ENCODE measurements at regions not wholly inside any gene's neighbourhood (a gene's known extent, or its start where the extent isn't known, plus 50 kb on each side); places are given as distances from the start of the nearest gene placed in this dataset.

DNA sequence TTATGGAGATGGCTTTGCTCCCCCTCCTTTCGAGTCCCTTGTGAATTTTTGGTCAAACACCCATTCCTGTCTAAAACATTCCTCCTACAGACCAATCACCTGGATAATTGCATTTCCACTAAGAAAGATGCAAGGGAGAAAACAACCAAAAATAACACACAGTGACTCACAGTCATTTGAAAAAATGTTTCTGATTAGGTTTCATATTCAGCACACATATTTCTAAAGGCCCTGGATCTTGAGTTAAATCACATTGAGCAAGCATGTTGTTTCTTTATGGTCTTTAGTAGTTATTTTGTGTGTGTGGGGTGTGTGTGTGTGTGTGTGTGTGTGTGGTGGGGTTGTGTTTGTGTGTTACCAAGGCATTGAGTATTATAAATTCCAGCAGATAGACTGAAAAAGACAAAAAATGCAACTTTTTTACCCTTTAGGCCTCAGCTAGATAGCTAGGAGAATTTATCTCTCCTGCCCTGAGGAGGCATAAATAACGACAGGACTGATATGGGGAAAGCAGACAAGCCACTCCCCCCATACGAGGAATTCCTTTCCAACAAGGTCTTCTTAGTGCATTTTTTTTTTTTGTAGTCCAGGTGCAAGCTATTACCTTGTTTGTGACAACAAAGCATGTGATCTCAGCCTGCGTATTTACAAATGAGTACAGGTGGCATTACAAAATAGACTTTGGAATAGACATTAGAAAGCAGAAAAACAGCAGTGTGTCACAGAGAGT is 265.4 kb upstream of the ADGRL3 start:
- TF ChIP-seq CTCF (IDR thresholded peaks at IDR 0.05) (no peak), POLR2A (IDR thresholded peaks at IDR 0.05) (no peak)
- Histone ChIP-seq H3K9me3 (no peaks in the 10 kb centered on the region), H3K4me3 (no peak overlapping the region), H3K27me3 (no peaks in the 10 kb centered on the region), H3K27ac (no peak overlapping the region), H3K36me3 (ENCODE audit: low read depth, missing control alignments) (no peaks in the 10 kb centered on the region), H3K4me1 (no peaks in the 10 kb centered on the region)
- 32 to 36% methylated on average over 4 of the region's 4 CpGs for WGBS, 2 donors
- DNase-seq, result no peak
- intact Hi-C loops (cut with DNase I; ENCODE audit: low total_unique reads), result no loop called here

DNA sequence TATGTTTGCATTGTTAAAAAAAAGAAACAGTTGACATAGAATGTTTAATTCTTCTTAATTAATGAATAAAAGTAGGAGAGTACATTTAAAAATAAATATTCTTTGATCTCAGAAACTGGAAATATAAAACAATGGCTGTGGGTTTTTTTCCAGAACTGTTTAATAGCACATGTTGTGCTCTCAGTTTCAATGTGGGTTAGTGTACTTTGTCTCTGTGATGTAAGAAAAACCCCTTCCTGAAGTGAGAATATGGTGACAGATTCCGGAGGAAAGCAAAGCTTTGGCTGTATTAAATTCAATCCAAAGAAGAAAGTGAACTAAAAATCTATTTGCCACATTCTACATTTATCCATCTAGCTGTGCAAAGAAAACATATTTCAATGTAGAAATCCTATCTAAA is 261.9 kb upstream of the ADGRL3 start:
- Histone ChIP-seq H3K27ac (no peak overlapping the region), H3K36me3 (ENCODE audit: low read depth, missing control alignments) (no peaks in the 10 kb centered on the region), H3K9me3 (no peaks in the 10 kb centered on the region), H3K4me1 (no peaks in the 10 kb centered on the region), H3K4me3 (no peak overlapping the region), H3K27me3 (no peaks in the 10 kb centered on the region)
- DNase-seq, result no peak
- 75 to 85% methylated on average over 1 of the region's 1 CpG for WGBS, 2 donors
- intact Hi-C loops (cut with DNase I; ENCODE audit: low total_unique reads), result no loop called here
- no peak for TF ChIP-seq CTCF (IDR thresholded peaks at IDR 0.05)

- Histone ChIP-seq H3K4me1 (no peaks in the 10 kb centered on the region), H3K36me3 (ENCODE audit: low read depth, missing control alignments) (no peaks in the 10 kb centered on the region), H3K27me3 (no peaks in the 10 kb centered on the region), H3K4me3 (no peak overlapping the region), H3K27ac (no peak overlapping the region), H3K9me3 (no peaks in the 10 kb centered on the region)
- DNase-seq, result no peak
- intact Hi-C loops (cut with DNase I; ENCODE audit: low total_unique reads), result no loop called here
- no peak for TF ChIP-seq POLR2A (IDR thresholded peaks at IDR 0.05)
- TF ChIP-seq CTCF (IDR thresholded peaks at IDR 0.05), result no peak
Observed at GRCh38 chr4:60938621-60939020, 261.5 kb upstream of the ADGRL3 start.

DNA sequence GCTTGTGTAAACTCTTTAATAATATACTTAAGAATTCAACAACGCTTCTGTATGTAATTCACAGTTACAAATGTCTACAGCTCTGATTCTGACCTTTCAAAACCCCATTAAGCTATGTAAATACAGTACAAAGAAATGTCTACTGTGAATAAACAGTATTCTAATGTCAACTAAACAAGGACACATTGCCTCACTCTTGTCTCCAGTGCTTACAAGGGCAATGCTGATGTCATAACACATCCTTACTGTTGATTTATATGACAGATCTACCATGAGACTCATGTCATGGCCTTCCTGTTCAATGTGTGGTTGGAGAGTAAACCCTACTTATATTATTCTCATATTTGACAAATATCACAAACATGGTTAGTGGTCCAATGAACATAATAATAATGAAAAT is 256.1 kb upstream of the ADGRL3 start:
- intact Hi-C loops (cut with DNase I; ENCODE audit: low total_unique reads), result no loop called here
- Histone ChIP-seq H3K27ac (no peak overlapping the region), H3K4me1 (no peaks in the 10 kb centered on the region), H3K27me3 (no peaks in the 10 kb centered on the region), H3K4me3 (no peak overlapping the region), H3K36me3 (ENCODE audit: low read depth, missing control alignments) (no peaks in the 10 kb centered on the region), H3K9me3 (no peaks in the 10 kb centered on the region)
- DNase-seq, result no peak
- TF ChIP-seq POLR2A (IDR thresholded peaks at IDR 0.05), result no peak
- WGBS, 2 donors, result 82 to 89% methylated on average over 1 of the region's 1 CpG

GRCh38 chr4:60945641-60946040 is 254.5 kb upstream of the ADGRL3 start:
- TF ChIP-seq CTCF (IDR thresholded peaks at IDR 0.05), result no peak
- no peak for TF ChIP-seq POLR2A (IDR thresholded peaks at IDR 0.05)
- no peak overlapping the region for H3K4me3 ChIP-seq
- no peaks in the 10 kb centered on the region for H3K27me3 ChIP-seq
- no peaks in the 10 kb centered on the region for H3K9me3 ChIP-seq
- H3K4me1 ChIP-seq, result no peaks in the 10 kb centered on the region
- WGBS, 2 donors, result 94% methylated on average over 4 of the region's 4 CpGs
- H3K27ac ChIP-seq, result no peak overlapping the region
- no peak for DNase-seq
- intact Hi-C loops (cut with DNase I; ENCODE audit: low total_unique reads), result no loop called here
- no peaks in the 10 kb centered on the region for H3K36me3 ChIP-seq (ENCODE audit: low read depth, missing control alignments)

Measured in testis (tissue), 2 donors.